HEK293 (cell line): ENCODE measurements at regions not wholly inside any gene's neighbourhood (a gene's known extent, or its start where the extent isn't known, plus 50 kb on each side); places are given as distances from the start of the nearest gene placed in this dataset.

Source experiments
- ATF2 ChIP-seq: fragments of 450-650 bp; formaldehyde crosslinking; IDR thresholded peaks from 2 replicates; pipeline ENCODE4 v1.5.1; 2016; ENCODE audit warnings: missing biosample characterization, missing genetic modification characterization, low read depth
- CTCF ChIP-seq: fragments of 450-650 bp; formaldehyde crosslinking; IDR thresholded peaks from 2 replicates; pipeline ENCODE4 v1.5.1; 2016; ENCODE audit warnings: missing biosample characterization, missing genetic modification characterization
- EGR2 ChIP-seq: fragments of 450-650 bp; formaldehyde crosslinking; IDR thresholded peaks from 2 replicates; pipeline ENCODE4 v1.5.1; 2016; ENCODE audit warnings: low read depth, missing biosample characterization, missing genetic modification characterization
- OSR2 ChIP-seq: fragments of 450-650 bp; formaldehyde crosslinking; IDR thresholded peaks from 2 replicates; pipeline ENCODE4 v1.5.1; 2016; ENCODE audit warnings: missing biosample characterization, missing genetic modification characterization
- OVOL3 ChIP-seq: fragments of 450-650 bp; formaldehyde crosslinking; IDR thresholded peaks from 2 replicates; pipeline ENCODE4 v1.5.1; 2016; ENCODE audit warnings: missing biosample characterization, missing genetic modification characterization
- PRDM2 ChIP-seq: fragments of 450-650 bp; formaldehyde crosslinking; IDR thresholded peaks from 2 replicates; pipeline ENCODE4 v1.5.1; 2016; ENCODE audit warnings: missing biosample characterization, missing genetic modification characterization, borderline replicate concordance
- REST ChIP-seq: fragments of 450-650 bp; formaldehyde crosslinking; IDR thresholded peaks from 2 replicates; pipeline ENCODE4 v1.5.1; 2016; ENCODE audit warnings: missing biosample characterization, missing genetic modification characterization
- SP2 ChIP-seq: fragments of 450-650 bp; formaldehyde crosslinking; IDR thresholded peaks from 2 replicates; pipeline ENCODE4 v1.5.1; 2016; ENCODE audit warnings: missing biosample characterization, missing genetic modification characterization
- YY1 ChIP-seq: fragments of 450-650 bp; formaldehyde crosslinking; IDR thresholded peaks from 2 replicates; pipeline ENCODE4 v1.5.1; 2018; ENCODE audit warnings: missing biosample characterization, missing genetic modification characterization
- ZBTB6 ChIP-seq: fragments of 450-650 bp; formaldehyde crosslinking; IDR thresholded peaks from 2 replicates; pipeline ENCODE4 v1.5.1; 2017; ENCODE audit warnings: missing biosample characterization, missing genetic modification characterization
- ZNF354C ChIP-seq: fragments of 450-650 bp; formaldehyde crosslinking; IDR thresholded peaks from 2 replicates; pipeline ENCODE4 v1.5.1; 2016; ENCODE audit warnings: missing biosample characterization, missing genetic modification characterization, low read depth, borderline replicate concordance
- ZNF768 ChIP-seq: fragments of 450-650 bp; formaldehyde crosslinking; IDR thresholded peaks from 2 replicates; pipeline ENCODE4 v1.5.1; 2018; ENCODE audit warnings: missing biosample characterization, mild to moderate bottlenecking, missing genetic modification characterization
- ZNF830 ChIP-seq: fragments of 450-650 bp; IDR thresholded peaks from 2 replicates; pipeline ENCODE4 v1.5.0; 2018; ENCODE audit warnings: missing biosample characterization, missing genetic modification characterization, low read depth, mild to moderate bottlenecking, moderate library complexity
- ZSCAN5A ChIP-seq: fragments of 450-650 bp; formaldehyde crosslinking; IDR thresholded peaks from 2 replicates; pipeline ENCODE4 v1.5.1; 2016; ENCODE audit warnings: missing biosample characterization, missing genetic modification characterization

- no peak for TF ChIP-seq CTCF (tag by site-specific recombination)
- no peak for TF ChIP-seq ZNF830 (tag by site-specific recombination)
- TF ChIP-seq ZBTB6, result no peak
- no peak for TF ChIP-seq SP2 (tag by site-specific recombination)
- TF ChIP-seq ATF2 (tag by site-specific recombination), result no peak
- TF ChIP-seq ZSCAN5A, result no peak
- TF ChIP-seq OSR2 (tag by site-specific recombination), result no peak
- no peak for TF ChIP-seq REST
- TF ChIP-seq ZNF768 (tag by site-specific recombination), result no peak
- no peak for TF ChIP-seq ZNF354C
- TF ChIP-seq PRDM2 (tag by site-specific recombination), result no peak
- no peak for TF ChIP-seq YY1 (tag by site-specific recombination)
- TF ChIP-seq EGR2 (tag by site-specific recombination), result no peak
- no peak for TF ChIP-seq OVOL3 (tag by site-specific recombination)
Measured at GRCh38 chr3:137084586-137084985, 126.8 kb downstream of the IL20RB start.
